Stomach (tissue), 4 donors: ENCODE measurements at regions not wholly inside any gene's neighbourhood (a gene's known extent, or its start where the extent isn't known, plus 50 kb on each side); places are given as distances from the start of the nearest gene placed in this dataset.

ENCODE experiments used
- POLR2AphosphoS5 ChIP-seq, 3 donors: sonication (generic); formaldehyde crosslinking; IDR thresholded peaks; one replicate each; pipeline ENCODE4 v1.6.1; 2016; ENCODE audit warnings: antibody characterized with exemption in 3 of 3
- TF ChIP-seq, protein P1 (sequence below), 7 experiments: fragments of 450-650 bp in 4 of 7; fragments of 200-600 bp in 3 of 7; sonication (generic) in 3 of 7; IDR thresholded peaks; one replicate each; pipeline ENCODE4 v1.5.1; 2016 to 2019; ENCODE audit warnings: antibody characterized with exemption in 7 of 7, control low read depth in 2 of 7, mild to moderate bottlenecking in 1 of 7

DNA sequence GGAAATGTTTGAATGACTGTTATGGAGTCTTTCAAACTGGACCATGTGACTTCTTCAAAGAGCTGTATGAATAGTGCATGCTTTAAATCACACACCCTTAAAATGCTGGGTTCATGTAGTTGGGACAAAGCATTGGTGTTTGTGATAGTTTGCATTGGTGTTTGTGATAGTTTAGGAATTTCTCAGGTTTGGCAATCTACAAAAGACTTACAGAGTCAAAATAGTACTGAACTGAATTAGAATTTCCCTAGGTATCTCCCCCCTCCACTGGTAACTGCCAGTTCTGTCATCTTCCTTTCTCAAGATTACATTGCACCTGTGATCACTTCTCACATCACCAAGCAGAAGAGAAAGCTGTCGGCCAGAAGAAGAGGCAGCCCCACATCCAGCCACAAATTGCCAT, 261.1 kb downstream of the GATA3 start:
- TF ChIP-seq, protein P1, sequence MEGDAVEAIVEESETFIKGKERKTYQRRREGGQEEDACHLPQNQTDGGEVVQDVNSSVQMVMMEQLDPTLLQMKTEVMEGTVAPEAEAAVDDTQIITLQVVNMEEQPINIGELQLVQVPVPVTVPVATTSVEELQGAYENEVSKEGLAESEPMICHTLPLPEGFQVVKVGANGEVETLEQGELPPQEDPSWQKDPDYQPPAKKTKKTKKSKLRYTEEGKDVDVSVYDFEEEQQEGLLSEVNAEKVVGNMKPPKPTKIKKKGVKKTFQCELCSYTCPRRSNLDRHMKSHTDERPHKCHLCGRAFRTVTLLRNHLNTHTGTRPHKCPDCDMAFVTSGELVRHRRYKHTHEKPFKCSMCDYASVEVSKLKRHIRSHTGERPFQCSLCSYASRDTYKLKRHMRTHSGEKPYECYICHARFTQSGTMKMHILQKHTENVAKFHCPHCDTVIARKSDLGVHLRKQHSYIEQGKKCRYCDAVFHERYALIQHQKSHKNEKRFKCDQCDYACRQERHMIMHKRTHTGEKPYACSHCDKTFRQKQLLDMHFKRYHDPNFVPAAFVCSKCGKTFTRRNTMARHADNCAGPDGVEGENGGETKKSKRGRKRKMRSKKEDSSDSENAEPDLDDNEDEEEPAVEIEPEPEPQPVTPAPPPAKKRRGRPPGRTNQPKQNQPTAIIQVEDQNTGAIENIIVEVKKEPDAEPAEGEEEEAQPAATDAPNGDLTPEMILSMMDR (IDR thresholded peaks at IDR 0.05), result no peak
- no peak for TF ChIP-seq POLR2AphosphoS5 (IDR thresholded peaks at IDR 0.05)
